ENCODE measurements at regions not wholly inside any gene's neighbourhood (a gene's known extent, or its start where the extent isn't known, plus 50 kb on each side); places are given as distances from the start of the nearest gene placed in this dataset.

DNA sequence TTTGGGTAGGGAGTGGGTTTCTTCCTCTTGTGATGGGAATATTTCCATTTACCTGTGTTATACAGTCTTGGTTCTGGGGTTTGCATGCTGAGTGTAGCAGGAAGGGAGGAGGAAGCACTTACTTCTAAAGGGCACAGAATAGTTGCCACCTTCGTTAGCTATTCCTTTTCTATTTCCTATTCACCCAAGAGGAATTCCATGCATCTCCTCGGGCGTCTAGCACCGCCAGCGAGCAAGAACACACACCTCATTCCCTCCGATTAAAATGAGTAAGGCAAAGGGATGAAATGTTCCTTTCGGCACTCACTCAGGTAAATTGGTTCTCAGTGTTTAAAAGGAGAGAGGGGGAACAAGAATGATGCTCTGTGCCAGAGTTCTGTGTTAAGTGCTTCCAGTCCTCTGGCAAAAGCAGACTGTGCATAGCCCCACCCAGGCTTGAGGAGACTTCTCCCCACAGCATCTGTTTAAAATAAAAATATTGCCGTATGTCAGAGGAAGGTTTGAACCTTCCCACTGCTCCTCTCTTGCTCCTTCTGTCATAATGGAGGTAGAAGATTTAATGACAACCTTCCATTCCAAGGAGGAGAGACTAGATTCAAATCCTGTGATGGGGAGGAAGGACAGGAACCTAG is 351.4 kb downstream of the PTTG2 start:
- TF ChIP-seq CTCF (IDR thresholded peaks at IDR 0.05; ENCODE audit: poor library complexity, severe bottlenecking) = no peak
- TF ChIP-seq MXI1 (conservative IDR thresholded peaks at IDR 0.05; ENCODE audit: poor library complexity, severe bottlenecking) = no peak
- TF ChIP-seq EZH2 (IDR thresholded peaks at IDR 0.05; ENCODE audit: borderline replicate concordance, insufficient read depth, low read length, poor library complexity, severe bottlenecking) = no peak
- no peak for TF ChIP-seq EP300 (conservative IDR thresholded peaks at IDR 0.05; ENCODE audit: poor library complexity, severe bottlenecking)
- TF ChIP-seq REST (IDR thresholded peaks at IDR 0.05; ENCODE audit: borderline replicate concordance) = no peak
- no peak for TF ChIP-seq SMC3 (conservative IDR thresholded peaks at IDR 0.05; ENCODE audit: poor library complexity)
- TF ChIP-seq POLR2AphosphoS5 (IDR thresholded peaks at IDR 0.05) = no peak
- no peak for TF ChIP-seq TAF1 (IDR thresholded peaks at IDR 0.05; ENCODE audit: low read depth)
